ENCODE measurements at regions not wholly inside any gene's neighbourhood (a gene's known extent, or its start where the extent isn't known, plus 50 kb on each side); places are given as distances from the start of the nearest gene placed in this dataset.

DNA sequence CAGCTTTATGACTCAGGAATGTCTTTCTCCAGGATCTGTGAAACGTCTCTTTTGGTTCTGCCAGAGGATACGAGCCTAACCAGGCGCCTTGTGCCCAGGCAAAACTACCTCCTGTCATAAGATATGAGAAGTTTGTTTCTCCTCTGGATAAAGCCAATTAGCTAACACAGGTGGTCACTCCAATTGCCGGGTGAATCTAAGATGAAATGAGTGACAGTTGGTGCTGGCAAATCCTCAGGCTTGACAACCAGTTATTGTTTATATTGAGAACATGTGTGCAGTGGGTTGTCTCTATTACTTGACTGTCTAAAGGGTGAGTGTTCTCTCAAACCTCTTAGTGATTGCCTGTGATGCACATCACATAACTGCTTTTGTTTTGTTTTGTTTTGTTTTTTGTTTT is 449.1 kb downstream of the XPNPEP1 start:
- no peak for FAIRE-seq

GRCh38 chr10:109467551-109467950 is 455.8 kb downstream of the XPNPEP1 start:
- no peak for FAIRE-seq

DNA sequence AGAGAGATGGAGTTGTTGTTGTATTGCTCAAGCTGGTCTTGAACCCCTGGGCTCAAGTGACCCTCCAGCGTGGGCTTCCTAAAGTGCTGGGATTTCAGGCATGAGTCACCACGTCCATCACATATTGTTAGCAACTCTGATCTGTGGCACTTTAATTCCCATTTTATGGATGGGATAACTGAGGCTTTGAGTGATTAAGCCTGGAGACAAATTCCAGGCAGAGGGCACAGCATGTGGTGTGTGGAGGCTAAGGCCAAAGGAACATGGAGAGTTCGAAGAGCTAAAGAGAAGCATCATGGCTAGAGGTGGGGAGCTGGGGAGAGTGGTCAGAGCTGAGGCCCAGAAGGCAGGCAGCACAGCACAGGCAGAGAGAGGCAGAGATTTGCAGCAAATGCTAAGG is 458.4 kb downstream of the XPNPEP1 start:
- no peak for FAIRE-seq

DNA sequence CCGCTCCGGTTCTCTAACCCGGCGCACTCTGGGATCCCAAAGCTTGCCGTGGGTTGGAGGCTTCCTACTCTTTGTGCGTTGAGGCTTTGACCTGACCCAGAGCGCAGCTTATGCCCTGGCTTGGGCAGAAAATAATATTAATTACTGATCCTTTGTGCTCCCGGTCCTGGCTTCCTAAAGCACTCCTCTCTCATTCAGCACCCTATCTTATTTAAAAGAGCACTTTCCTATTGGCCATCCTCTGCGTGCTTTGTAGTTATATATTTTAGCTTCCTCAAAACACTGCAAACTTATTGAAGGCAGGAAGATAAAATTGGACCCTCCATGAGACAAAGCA is 466.0 kb downstream of the XPNPEP1 start:
- FAIRE-seq = no peak

DNA sequence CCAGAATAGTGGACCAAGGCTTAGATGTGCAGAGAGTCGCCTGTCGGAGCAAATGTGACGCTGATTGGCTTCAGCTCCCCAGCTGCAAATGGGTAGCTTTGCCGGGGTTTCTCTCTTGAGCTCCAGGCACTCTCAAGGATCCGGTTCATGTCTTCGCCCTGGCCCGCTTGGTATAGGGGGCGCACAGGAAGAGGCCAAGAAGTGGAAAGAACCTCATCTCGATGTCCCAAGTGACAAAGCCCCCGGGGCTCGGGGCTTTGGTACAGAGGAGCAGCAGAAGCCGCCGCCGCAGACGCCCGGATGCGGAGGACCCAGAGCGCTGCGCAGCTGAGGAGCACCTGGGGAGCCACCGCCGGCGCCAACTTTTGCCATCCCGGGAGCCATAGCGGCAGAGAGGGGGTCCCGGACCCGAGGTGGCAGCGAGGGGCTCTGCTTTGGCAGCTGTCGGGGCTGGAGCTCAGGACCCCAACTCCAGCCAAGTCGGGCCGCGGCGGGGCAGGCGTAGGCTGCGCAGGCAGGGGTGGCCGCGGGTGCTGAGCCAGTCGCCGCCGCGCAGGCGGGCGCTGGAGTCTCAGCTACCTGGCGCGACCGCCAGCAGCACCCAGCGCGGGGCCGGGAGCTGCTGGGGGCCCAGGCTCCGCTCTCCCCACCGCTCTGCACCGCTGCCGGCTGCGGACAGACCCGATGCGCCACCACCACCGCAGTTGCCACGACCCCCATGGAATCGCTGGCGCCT is 466.6 kb downstream of the XPNPEP1 start:
- no peak for FAIRE-seq

GRCh38 chr10:109454691-109455090 is 468.6 kb downstream of the XPNPEP1 start:
- FAIRE-seq = no peak

DNA sequence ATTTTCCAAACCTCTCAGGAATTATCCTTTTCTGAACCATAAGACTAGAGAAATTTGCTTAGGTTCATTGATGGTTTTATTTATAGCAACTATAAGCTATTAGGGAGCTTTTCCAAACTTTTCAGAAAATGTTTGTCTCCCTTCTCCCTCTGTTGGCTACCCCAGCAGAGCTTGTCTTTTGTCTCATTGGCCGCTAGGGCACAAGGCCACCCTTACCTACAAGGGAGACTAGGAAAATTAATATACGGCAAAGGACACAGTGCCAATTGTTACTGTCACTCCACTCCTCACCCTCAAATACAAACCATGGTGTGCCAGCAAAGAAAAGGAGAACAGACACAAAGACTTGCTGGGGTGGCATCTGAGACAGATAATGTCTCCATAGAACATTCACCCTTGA is 471.4 kb downstream of the XPNPEP1 start:
- FAIRE-seq = no peak

GRCh38 chr10:109450702-109451101 is 472.6 kb downstream of the XPNPEP1 start:
- no peak for FAIRE-seq

GRCh38 chr10:109433434-109433833 is 489.9 kb downstream of the XPNPEP1 start:
- FAIRE-seq = no peak

GRCh38 chr10:109432281-109432680 is 491.0 kb downstream of the XPNPEP1 start:
- no peak for FAIRE-seq

- no peak for FAIRE-seq
Observed at GRCh38 chr10:109430799-109431198, 492.5 kb downstream of the XPNPEP1 start.

DNA sequence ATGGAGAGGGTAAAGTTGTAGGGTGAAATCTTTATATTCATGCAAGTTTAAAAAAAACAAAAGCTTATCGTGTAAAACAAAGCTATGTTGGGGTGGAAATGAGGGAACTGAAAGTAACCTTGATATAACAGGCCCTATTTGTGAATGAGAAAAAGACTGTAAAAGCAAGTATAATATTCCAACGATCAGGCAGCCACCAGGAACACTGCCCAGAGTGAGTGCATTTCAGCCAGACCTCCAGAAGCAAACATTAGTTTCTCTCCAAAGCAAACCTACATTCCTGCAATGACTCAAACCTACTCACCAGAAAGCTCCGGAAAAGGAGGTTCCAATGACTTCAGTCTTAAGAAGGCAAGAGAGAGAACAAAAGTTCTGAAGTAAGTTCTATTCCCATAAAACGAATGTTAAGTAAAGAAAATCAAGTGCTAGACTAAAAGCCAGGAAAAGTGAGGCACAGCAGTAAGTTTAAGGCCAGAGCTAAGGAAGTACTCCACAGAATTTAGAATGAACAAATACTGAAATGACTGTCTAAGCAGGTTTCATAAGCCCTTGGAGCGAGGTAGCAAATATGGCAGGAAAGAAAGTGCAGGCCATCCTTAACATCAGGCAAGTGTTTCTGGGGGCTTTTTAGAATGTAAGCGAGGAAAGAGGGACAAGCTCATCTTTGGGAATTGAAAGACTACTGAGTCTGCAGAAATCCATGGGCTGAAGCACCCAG is 493.1 kb downstream of the XPNPEP1 start:
- FAIRE-seq = no peak

DNA sequence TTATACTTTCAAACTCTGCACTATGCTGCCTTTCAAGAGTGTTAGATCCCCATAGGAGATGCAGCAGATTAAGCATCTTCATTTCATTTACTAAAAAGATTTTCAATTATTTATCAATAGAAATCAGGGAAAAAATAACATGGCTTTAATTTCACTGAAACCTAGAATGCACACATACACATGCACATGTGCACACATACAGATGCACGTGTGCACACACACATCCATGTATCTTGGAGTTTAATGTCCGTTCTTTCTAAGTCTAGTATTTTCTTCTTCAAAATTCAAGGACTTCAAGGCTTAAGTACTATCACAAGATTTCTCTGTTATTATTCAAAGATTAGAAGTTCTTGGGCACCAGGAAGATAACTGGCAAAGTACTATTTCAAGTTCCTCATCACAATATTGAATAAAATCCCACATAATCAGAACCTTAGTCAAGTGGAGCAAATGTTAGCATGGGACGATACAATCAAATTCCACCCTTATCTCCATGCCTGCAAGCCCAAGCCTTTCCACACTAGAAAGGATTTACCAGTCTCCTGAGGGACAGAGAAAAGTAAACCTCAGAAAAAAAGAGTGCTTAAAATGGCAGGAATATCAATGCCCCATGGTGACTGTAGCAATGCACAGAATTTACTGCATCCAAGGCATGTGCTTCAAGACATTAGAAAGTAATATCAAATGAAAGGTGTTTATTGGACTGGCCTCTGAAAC is 494.4 kb downstream of the XPNPEP1 start:
- no peak for FAIRE-seq

DNA sequence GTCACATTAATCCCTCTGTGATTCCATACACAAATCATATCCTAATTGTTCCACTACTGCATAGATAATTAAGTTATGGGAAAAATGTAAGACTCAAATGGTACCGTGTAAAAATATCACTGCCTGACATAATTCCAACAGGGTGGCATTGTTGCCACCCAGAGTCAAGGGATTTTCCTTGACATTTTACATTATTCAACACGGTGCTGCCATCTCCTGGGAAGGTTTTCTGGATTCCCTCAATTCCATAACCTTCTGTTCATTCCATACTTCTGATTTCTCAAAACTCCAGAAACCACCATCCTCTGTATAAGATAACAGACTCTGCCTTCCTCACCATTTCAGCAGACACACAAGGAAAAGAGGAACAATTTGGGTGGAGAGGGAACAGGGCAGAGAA is 495.9 kb downstream of the XPNPEP1 start:
- no peak for FAIRE-seq

DNA sequence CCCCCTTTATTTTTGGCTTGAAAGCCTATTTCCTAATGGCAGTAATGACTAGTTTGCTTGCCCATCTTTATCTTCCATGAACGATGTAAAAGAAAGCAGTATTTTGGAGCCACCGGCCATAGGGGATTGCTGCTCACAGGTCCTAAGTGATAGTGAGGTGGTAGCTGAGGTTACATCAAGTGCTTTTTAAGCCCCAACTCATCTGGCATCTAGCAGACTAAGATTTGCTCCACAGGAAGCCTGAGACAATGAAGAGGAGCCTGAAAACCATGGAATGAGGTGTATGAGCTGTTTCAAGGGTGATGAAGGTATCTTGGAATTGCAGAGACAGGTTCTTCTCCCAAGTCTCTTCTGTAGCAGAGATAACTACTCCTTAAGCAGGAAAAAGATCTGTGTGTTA is 496.3 kb downstream of the XPNPEP1 start:
- FAIRE-seq = no peak

DNA sequence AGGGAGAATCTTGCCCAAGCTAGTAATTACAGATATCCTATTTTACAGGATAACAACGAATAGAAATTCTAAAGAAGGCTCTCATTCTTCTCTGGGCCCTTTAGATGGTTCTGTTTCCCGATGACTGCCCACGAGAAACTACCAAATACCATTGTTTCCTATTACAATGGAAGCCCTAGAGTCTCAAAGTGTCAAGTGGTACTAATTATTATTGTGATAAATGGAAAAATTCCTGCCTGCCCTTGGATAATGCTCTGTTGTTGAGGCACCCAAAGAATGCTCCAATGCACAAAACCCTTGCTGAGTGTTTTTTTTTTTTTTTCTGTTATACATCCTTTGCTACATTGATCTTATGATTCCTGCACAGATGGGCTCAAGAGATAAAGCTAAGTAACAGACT is 504.5 kb downstream of the XPNPEP1 start:
- no peak for FAIRE-seq

- FAIRE-seq = no peak
Observed at GRCh38 chr10:109417803-109418202, 505.5 kb downstream of the XPNPEP1 start.

DNA sequence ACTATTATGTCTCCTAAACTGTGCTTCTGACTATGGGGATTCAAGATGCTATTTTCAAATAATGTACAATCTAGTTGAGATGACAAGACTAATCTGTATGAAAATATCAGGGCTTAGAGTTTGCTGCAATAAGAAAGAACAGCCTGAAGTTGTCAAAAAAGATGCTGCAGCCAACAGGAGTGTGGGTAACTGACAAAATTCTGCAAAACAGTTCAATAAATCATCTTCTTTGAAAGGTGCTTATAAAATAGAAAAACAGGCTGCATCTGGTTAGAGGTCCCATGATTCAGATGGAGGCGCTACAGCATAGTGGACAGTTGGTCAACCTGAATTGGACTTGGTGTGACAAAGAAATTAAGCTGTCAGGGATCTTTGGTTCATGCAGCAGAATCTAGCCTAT is 511.0 kb downstream of the XPNPEP1 start:
- no peak for FAIRE-seq

- FAIRE-seq = no peak
Observed at GRCh38 chr10:109411917-109412316, 511.4 kb downstream of the XPNPEP1 start.

DNA sequence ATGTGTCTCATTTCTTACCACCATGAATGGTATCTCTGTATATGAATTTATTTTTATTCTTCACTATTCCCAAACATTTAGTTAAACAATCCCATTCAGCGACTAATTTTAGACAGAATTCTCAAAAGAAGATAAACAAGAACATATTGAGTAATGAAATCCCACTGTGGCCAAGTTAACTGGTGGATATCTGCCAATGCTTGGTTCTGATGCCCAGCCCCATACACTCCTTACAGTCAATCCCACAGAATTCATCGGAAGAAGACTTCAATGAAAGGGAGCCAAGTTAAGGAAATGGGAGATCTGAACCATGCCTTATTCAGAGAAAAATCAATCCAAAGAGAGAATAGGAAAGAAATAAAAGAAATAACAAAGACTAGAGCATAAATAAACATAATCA is 518.0 kb downstream of the XPNPEP1 start:
- FAIRE-seq = no peak

GRCh38 chr10:109403551-109403950 is 519.8 kb downstream of the XPNPEP1 start:
- no peak for FAIRE-seq

- no peak for FAIRE-seq
Observed at GRCh38 chr10:109393425-109393824, 529.9 kb downstream of the XPNPEP1 start.

DNA sequence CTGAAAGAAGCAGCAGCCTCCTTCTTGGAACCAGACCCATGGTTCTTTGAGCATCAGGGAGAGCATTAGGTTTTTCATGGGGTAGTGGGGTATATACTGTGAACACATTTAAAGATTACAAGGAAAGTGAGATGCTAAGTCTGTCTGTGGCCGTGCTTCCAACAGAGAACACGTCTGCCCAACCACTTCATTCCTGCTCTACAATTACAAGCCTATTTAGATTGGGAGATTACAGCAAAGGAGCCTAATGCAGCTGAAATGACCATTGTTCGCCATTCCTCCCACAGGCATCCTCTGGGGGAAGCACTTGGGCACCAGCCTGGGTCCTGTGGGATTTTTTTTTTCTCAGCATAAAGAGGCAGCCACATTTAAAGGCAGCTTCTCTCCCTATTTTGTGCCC is 536.4 kb downstream of the XPNPEP1 start:
- no peak for FAIRE-seq

GRCh38 chr10:109386101-109386500 is 537.2 kb downstream of the XPNPEP1 start:
- no peak for FAIRE-seq

Measured in islet of Langerhans (tissue), 1 donor.